ENCODE measurements at regions not wholly inside any gene's neighbourhood (a gene's known extent, or its start where the extent isn't known, plus 50 kb on each side); places are given as distances from the start of the nearest gene placed in this dataset.

- TF ChIP-seq, protein P1, sequence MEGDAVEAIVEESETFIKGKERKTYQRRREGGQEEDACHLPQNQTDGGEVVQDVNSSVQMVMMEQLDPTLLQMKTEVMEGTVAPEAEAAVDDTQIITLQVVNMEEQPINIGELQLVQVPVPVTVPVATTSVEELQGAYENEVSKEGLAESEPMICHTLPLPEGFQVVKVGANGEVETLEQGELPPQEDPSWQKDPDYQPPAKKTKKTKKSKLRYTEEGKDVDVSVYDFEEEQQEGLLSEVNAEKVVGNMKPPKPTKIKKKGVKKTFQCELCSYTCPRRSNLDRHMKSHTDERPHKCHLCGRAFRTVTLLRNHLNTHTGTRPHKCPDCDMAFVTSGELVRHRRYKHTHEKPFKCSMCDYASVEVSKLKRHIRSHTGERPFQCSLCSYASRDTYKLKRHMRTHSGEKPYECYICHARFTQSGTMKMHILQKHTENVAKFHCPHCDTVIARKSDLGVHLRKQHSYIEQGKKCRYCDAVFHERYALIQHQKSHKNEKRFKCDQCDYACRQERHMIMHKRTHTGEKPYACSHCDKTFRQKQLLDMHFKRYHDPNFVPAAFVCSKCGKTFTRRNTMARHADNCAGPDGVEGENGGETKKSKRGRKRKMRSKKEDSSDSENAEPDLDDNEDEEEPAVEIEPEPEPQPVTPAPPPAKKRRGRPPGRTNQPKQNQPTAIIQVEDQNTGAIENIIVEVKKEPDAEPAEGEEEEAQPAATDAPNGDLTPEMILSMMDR (IDR thresholded peaks at IDR 0.05): no peak
- TF ChIP-seq ZFX (IDR thresholded peaks at IDR 0.05; ENCODE audit: borderline replicate concordance): no peak
Measured at GRCh38 chr12:82132390-82132789, 225.8 kb downstream of the CCDC59 start.

Data from 22Rv1 (cell line).